Fibroblast of lung (primary cell): ENCODE measurements at regions not wholly inside any gene's neighbourhood (a gene's known extent, or its start where the extent isn't known, plus 50 kb on each side); places are given as distances from the start of the nearest gene placed in this dataset.

Experiments
- CTCF ChIP-seq, 2 donors: IDR thresholded peaks in 1 of 2; conservative IDR thresholded peaks in 1 of 2; 1 replicate in 1 of 2; 2 replicates in 1 of 2; pipeline ENCODE4 v1.5.1; 2011 to 2012; ENCODE audit warnings: low read length in 2 of 2, control low read depth in 1 of 2, inconsistent platforms in 1 of 2, low read depth in 1 of 2, mild to moderate bottlenecking in 1 of 2
- EZH2 ChIP-seq: IDR thresholded peaks from 2 replicates; pipeline ENCODE4 v1.5.1; 2012; ENCODE audit warnings: low read length, control low read depth, mild to moderate bottlenecking; ENCODE audit errors: missing control alignments

GRCh38 chr22:46029574-46030200, 52.7 kb upstream of the WNT7B start:
- TF ChIP-seq CTCF (conservative IDR thresholded peaks at IDR 0.05 in 1 of 2, IDR thresholded peaks at IDR 0.05 in 1 of 2; ENCODE audit: low read depth in 1 of 2, low read length in 2 of 2) (no peak), EZH2 (no peak)
